ENCODE measurements at regions not wholly inside any gene's neighbourhood (a gene's known extent, or its start where the extent isn't known, plus 50 kb on each side); places are given as distances from the start of the nearest gene placed in this dataset.

DNA sequence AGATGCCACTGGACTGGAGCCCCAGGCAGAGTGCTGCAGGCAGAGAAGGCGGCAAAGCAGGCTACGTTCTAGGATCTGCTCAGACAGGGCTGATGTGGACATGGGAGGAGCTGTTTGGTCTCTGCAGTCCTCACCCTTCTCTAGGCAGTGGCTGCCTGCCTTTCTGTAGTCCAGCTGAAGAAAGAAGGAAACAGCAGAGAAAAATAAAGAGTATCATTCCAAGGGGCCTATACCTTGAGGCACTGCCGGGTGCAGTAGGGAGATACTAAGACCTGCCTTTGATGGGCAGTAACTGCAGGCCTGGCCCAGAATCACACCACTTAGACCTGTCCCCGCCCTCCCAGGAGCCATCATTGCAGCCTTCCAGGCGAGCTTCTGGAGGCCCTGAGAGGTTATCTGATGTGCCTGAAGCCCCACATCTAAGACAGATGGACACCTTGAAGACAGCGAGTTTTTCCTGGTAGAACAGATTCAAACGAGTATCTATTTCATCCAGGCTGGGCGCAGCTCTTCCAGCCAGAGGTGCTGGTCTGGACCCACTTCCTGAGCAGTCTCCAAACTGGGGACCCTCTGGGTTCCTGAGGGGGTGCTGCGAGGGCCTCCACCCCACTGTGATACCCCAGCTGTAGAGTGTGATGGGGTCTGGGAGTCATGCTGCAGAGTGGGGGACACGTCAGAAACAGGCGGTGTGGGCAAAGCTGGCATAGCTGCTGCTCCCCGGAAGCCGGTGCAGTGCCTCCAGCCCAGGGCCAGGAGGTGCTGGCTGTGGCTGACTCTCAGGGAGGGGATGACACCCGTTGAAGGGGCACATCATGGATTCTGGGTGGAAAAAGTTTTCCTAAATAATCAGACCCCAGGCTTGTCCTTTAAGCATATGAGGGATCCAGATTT is 87.3 kb upstream of the OTOS start:
- no peak for DNase-seq

DNA sequence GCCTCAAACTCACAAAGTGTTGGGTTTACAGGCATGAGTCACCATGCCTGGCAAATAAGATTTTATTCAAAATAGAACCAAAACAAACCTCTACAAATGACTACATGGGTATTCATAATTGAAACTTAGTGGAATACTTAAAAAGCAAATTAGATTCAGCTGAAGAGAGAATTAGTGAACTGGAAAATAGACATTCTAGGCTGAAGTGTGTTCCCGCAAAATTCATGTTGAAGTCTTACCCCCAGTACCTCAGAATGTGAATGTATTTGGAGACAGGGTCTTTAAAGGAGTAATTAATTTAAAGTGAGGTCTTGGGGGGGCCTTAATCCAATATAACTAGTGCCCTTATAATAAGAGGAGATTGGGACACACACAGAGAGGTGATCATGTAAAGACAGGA is 88.5 kb upstream of the OTOS start:
- DNase-seq = no peak

DNA sequence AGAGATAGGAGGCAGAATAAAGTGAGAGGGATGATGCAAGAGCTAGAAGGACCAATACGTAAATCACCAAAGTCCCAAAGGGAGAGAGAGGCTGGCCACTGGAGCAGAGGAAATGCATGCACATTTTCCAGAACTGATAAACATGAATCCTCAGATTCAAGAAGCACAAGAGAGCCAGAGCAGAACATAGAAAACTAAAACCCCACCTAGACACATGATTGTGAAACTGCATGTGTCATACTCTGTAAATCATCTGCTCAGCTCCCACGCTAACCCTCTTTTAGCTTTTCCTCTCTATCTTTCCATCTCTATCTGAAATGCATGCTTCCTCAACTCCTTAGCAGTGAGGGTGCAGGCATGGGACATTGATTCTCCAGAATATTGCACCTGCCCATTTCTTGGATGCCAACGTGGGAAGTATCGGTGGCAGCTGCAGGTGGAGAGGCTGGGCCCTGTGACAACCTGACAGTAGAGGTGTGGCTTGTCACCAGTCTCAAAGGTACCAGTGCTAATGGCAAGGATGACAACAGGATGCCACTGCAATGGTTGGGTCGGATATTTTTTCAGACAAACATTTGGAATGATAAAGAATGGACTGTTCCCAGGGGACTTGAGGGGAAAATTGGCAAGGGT is 89.3 kb upstream of the OTOS start:
- DNase-seq = no peak

DNA sequence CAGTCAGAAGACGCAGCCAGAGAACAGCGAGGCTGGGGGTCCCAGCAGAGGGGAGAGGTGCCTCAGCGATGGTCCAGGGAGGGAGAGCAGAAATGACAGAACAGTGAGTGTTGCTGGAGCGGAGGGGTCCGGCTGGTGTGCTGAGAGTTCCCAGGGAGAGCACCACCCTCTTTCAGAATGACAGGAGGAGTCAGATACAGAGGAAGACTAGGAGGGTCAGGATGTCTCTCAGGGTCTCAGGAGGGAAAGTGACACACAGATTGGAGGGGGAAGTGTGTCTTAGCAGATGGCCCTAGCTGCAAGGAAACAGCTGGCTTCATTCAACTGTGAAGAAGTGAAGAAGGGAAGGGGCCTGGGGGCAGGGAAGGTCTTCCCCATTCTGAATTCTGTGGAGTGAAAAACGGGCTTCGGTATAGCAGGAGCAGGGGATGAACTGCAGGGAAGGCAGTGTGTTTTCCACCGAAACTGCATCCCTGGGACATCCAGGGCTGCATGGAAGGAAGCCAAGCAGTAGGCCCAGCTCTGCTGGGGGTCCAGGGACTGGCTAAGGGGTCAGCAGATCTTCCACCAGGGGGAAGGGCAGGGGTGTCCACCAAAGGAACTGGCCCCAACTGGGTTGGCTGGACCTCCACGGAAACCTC is 90.0 kb upstream of the OTOS start:
- DNase-seq = no peak

DNA sequence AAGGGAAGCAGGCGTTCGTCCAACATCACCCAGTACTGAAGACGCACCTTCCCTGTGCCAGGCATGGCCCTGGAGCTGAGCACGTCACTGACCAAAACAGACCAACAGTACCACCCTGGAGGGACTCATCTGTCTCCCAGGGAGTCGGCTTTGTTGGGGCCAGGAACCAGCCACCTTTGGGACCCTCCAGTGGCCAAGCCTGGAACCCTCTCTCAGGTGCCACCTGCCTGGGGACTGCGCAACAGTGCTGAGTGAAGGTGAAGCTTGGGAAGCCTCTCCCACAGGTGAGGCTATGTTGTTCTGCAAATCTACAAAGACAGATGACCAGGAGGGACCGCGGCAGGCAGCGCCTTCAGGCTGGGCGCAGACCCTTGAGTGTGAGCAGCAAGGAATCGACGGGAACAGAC is 91.4 kb upstream of the OTOS start:
- no peak for DNase-seq

DNA sequence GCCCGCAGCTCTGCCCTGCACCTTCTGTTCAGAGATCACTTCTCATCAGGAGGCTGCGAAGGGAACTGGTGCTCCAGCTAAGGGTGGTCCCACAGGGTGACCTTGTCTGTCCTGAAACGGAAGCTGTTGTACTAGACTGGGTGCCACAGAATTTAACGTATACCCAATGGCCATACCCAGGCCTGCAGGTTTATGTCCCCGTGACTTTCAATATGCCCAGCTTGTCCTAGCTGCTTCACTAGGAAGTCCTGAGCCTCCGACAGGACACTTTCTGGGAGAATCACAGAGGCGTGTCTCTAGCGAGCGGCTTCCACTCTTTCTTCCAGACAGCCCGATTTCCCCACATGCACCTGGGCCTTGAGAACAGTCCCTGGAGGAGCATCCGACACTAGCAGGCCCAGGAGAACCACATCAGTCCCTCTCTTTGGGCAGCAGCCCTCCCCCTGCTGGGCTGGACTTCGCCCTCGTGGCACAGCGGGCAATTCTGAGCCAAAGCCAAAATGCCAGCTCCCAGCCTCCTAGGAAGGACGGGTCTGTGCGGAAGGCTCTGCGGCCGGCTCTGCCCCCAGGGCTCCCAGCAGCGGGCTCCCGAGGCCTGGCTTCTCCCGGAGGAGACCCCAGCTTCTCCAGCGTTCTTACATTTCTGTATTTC is 91.9 kb upstream of the OTOS start:
- no peak for DNase-seq

DNA sequence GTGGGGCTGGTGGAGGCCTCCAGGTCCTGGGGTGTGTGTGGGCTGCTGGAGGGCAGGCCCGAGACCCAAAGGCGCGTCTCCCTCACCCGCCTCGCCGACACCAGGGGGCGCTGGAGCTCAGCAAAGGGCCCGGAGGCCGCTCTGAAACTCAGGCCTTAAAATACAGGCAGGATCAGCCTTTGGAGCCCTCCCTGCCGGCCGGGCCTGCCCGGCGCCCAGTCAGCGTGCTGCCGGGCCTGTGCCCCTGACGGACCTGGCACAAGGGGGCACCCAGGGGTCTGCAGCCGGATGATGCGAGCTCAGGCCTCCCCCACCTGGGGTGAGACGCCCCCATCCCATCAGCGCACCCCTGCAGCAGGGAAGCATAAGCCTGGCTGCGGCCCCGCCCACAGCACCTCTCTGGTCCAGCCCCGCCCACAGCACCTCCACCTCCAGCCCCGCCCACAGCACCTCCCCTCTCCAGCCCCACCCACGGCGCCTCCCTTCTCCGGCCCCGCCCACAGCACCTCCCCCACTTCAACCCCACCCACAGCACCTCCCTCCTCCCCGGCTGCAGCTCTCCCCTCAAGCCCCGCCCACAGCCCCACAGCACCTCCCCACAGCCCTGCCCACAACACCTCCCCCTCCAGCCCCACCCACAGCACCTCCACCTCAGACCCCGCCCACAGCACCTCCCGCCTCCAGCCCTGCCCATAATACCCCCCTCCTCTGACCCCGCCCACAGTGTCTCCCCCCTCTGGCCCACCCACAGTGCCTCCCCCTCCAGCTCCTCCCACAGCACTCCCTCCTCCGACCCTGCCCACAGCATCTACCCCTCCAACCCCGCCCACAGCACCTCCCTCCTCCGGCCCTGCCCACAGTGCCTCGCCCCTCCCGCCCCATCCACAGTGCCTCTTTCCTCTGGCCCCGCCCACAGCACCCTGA is 92.8 kb upstream of the OTOS start:
- peak; percentile 70 for DNase-seq

DNA sequence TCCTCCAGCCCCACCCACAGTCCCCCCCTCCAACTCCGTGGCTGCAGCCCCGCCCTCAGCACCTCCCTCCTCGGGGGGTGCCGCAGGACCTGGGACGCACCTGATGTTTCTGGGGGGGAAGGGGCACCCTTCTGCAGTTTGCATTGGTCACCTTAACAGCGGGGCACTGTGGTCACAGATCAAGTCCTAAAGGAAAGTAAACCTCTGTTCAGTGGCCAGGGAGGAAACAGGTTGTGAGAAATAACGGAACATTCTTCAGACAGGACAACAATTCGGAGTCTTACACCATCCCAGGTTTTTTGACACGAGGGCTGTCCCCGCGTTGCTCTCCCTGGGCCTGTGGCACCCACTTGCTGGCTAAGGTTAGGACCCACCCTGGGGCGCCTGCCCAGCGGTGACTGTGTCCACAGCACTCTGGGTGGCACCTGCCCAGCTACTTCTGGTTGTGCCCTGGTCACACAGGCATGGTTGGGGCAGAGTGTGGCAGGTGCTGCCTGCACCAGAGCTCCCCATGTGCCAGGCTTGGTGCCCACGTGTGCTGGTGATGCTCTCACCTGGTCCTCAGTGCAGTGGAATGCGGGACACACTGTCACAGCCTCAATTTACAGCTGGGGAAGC is 93.5 kb upstream of the OTOS start:
- no peak for DNase-seq

DNA sequence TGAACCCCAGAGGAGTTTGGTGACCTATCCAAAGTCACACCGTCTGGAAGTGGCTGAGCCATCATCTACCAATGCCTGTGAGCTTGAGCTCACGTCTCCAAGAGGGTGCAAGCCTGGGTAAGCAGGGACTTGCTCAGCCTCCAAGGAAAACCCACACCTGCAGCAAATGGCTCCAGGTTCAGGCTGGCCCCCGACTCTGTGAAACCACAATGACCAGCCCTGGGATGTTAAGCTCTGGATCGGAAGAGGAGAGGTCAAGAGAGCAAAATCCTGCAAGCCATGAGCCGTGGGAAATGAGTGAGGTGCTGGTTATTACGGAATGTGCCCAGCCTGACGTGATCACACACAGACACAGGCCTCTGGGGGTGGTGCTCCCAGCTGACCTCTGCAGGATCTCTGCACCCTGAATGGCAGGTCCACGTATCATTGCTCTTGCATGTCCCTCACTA is 94.1 kb upstream of the OTOS start:
- DNase-seq = no peak

DNA sequence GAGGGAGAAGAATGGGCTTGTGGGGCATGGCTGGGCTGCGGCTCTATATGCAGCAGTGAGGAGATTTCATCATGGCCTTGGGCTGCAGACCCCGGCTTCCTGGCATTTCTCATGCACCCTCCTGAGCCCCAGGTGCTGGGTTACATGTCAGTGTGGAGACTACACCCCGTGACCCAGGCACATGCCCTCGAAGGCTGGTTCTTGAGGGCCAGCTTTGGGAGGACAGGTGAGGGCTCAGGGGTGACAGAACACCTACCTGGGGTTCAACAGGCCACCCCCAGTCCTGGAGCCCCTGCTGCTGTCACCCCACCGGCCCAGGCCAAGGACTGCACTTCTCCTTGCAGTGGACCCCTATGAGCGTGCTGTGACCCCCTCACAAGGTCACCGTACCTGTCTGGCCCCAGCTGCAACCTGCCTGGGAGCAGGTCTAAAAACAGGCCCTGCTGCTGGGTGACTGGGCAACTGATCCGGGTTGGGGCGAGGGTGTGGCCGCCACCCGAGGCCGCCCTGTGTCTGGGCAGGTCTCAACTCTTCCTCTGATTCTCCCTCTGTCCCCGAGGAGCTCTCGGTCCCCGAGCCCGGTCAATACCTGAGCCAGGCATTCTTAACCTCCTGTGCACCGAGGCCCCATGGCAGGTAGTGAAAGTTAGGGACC is 94.8 kb upstream of the OTOS start:
- no peak for DNase-seq

DNA sequence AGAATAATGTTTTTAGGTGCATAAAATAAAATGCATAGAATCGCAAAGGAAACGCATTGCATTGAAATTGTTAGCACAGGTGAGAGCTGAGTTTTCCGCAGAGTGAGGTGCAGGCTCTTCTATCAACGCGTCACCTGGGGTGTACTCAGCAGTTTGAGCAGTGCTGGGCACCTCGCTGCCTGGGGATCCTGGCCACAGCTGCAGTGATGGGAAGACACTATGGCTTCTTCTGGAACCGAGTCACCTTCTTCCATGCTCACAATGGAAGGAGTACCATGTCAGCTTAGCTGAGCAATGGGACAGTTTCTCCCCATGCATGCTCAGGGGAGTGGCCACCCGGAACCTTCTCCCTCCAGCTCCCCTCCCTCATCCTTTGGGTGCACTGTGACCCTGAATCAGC is 95.4 kb upstream of the OTOS start:
- DNase-seq = no peak

DNA sequence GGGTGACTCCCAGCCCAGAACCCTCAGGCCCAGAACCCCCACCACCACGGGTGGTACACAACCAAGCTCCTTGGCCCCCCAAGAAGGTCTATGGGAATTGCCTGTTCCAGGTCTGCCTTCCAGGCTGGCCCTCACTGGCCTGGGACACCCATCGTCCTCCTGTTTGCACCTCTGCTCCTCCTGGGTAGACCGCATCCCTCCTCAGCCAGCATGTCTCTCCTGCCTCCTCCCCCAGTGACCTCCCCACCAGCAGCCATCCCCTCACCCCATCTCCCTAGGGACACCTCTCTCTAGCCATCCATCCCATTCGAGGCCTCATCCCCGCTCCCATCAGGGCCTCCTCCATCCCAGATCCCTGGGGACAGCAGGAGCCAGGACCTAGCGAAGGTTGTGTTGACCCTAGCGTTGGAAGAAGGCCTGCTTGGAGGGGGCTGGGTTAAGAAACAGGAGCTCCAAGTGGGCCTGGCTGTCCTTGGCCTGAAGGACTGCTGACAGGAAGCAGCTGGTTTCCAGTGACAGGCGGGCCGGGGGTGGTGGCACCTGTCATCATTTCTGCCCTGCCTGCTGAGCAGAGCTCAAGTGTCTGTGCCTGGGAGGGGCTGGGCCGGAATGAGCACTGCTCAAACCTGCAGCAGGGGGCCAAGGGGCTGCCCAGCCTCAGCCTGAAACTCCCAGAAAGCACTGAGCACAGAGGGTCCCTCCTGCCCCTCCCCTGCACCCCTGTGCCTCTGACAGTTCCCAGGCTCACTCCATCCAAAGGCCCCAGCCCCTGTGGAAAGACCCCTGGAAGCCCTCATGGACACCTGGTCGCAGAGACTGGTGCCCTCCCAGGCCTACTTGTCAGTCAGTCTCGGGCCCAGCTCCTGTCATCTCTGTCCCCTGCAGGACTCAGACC is 96.0 kb upstream of the OTOS start:
- no peak for DNase-seq

DNA sequence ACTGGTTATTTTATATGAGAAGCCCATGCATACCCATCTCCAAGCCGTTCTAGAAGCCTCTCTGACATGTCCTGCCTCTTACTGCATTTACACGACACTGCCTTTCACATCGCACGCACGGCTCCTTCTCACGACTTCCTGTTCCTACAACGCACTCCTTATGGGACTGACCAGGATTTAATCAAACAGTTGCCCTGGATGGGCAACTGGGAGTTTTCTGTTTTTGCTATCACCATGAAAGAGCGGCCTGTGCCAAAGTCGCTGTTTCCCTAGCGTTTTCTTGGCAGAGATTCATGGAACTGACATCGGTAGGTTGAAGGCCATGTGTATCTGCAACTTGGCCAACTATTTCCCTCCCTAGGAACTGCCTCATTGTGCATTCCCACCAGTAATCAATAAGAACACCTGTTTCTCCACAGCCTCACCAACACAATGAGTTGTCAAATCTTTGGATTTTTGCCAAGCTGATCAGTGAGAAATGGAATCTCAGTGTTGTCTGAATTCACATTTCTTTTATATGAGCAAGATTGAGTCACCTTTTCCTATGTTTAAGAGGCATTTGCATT is 97.2 kb upstream of the OTOS start:
- DNase-seq = no peak

DNA sequence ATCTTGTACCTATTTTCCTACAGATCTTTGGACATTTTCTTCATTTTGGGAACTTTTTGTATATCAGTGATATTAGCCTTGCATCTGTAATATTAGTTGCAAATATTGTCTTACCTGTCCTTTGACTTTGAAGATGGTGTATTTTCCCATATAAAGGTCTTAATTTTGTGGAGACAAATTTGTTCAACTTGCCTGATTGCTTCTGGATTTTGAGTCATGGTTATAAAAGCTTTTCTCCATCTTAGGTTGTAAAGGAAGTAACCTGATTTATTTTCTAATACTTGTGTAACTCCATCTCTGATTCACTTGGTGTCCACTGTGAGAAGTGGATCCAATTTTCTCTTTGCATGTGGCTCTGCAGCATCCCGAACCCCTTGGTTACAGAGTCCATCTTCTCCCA is 97.7 kb upstream of the OTOS start:
- DNase-seq = no peak

DNA sequence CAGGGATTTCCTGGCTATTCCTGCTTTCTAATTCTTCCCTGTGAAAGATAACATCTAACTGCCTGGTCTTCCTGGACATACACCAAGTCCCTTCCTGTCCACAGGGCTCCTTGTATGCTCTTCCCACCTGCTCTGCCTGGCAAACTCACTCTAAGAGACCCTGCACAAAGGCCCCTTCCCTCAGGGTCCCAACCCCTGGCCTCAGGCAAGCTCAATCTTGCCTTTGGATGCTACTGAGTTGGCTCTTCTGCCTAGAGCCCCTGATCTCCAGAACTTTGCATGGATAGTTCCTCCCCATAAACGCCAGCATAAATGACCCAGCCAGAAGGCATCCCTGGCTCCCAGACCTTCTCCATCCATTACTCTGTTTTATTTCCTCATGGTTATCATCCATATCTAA is 98.3 kb upstream of the OTOS start:
- no peak for DNase-seq

DNA sequence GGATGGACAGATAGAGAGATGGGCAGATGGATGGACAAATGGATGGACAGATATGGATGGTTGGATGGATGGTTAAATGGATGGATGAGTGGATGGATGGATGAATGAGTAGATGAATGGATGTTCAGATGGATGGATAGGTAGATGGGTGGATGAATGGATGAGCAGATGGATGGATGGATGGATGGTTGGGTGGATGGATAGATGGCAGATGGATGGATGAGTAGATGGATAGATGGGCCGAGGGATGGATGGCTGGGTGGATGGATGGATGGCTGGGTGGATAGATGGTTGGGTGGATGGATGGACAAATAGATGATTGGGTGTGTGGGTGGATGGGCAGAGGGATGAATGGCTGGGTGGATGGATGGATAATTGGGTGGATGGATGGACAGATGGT is 98.9 kb upstream of the OTOS start:
- DNase-seq = no peak

DNA sequence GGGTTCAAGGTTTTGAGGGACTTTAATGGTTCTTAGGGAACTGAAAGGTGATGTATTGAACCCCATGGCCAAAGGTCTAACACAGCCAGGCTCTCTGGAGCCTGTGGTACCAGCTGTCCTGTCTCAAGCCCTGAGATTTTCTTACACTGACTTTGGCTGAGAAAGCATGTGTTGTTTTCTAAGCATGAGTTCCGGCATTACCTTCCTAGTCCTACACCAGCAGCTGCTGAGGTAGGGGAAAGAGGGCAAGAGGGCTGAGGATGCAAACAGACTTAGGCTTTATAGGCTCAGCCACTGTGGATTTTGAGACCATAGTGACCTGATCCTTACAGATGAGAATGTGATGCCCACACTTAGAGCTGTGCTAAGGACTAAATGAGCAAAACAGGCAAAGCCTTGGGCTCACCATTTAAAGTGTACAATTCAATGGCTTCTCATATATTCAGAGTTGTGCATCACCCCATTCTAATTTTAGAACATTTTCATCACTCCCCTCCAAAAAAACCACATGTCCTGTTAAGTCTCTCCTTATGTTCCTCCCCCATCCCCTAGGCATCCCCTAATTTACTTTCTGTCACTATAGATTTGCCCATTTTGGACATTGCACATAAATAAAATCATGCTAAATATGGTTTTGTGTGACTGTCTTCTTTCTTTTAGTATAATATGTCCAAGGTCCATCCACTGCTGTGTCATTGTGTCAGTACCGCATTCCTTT is 99.7 kb upstream of the OTOS start:
- no peak for DNase-seq

DNA sequence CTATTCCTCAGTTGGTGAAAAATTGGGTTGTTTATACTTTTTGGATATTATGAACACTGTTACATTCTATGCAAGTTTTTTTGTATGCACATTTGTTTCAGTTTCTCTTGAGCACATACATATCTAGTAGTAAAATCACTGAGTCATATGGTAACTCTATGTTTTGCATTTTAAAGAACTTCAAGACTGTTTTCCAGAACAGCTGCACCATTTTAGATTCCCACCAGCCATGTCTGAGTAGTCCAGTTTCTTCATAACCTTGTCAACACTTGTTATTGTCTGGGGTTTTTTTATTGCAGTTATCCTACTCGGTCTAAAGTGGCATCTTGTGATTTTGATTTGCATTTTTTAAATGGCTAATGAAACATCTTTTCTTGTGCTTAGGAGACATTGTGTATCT is 100.3 kb upstream of the OTOS start:
- DNase-seq = no peak

DNA sequence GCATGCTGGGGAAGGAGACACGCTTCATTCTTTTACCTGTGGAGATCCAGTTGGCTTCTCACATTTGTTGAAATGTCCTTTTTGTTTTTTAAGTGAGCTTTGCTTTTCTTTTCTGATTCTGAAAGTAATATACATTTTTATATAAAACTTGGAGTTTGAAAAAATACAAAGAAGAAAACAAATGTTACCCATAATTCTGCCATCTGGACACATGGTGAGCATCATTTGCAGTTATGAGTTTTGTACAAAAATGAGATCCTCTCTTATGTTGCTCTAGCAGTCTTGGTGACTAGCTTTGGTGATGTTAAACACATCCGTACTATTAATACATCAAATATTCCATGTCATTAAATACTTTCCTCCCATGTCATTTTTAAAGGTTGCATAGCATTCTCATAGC is 101.1 kb upstream of the OTOS start:
- no peak for DNase-seq

All from suppressor macrophage treated with lipopolysaccharide for 4 hours (primary cell).